HepG2 (cell line): ENCODE measurements at regions not wholly inside any gene's neighbourhood (a gene's known extent, or its start where the extent isn't known, plus 50 kb on each side); places are given as distances from the start of the nearest gene placed in this dataset.

Experiments used
- BCL6 ChIP-seq: IDR thresholded peaks from 2 replicates; pipeline ENCODE4 v1.6.1; 2016; ENCODE audit warnings: missing genetic modification reagents, missing compliant biosample characterization
- CBX5 ChIP-seq: sonication (generic); formaldehyde crosslinking; IDR thresholded peaks from 2 replicates; pipeline ENCODE4 v1.4.0; 2020; ENCODE audit warnings: missing genetic modification reagents, borderline replicate concordance
- DNMT3B ChIP-seq: conservative IDR thresholded peaks from 2 replicates; pipeline ENCODE4 v1.6.1; 2016; ENCODE audit warnings: missing biosample characterization, control low read depth
- FOXJ3 ChIP-seq: sonication (generic); formaldehyde crosslinking; IDR thresholded peaks from 2 replicates; pipeline ENCODE4 v1.4.0; 2020; ENCODE audit warnings: missing genetic modification reagents, mild to moderate bottlenecking, borderline replicate concordance
- FOXM1 ChIP-seq: sonication (generic); formaldehyde crosslinking; IDR thresholded peaks from 2 replicates; pipeline ENCODE4 v1.5.0; 2020; ENCODE audit warnings: missing genetic modification reagents
- HCFC1 ChIP-seq: fragments of 150-350 bp; IDR thresholded peaks from 2 replicates; pipeline ENCODE4 v1.6.1; 2014; ENCODE audit warnings: low read depth, low read length
- KLF16 ChIP-seq, 2 experiments: sonication (generic) in 1 of 2; formaldehyde crosslinking in 1 of 2; IDR thresholded peaks; 2 replicates each; pipeline versions ENCODE4 v1.6.1 to v1.8.0; 2016 to 2023; ENCODE audit warnings: missing genetic modification reagents in 2 of 2, missing compliant biosample characterization in 1 of 2
- PHF5A ChIP-seq: IDR thresholded peaks from one replicate; pipeline ENCODE4 v1.6.1; 2018; ENCODE audit warnings: low read depth, missing genetic modification reagents; ENCODE audit not compliant: unreplicated experiment
- ZNF143 ChIP-seq: sonication (generic); formaldehyde crosslinking; IDR thresholded peaks from 2 replicates; pipeline ENCODE4 v1.4.0; 2020; ENCODE audit warnings: missing genetic modification reagents
- ZNF260 ChIP-seq: sonication (generic); formaldehyde crosslinking; IDR thresholded peaks from 2 replicates; pipeline ENCODE4 v1.4.0; 2020; ENCODE audit warnings: missing genetic modification reagents, low read depth, mild to moderate bottlenecking, borderline replicate concordance
- ZSCAN29 ChIP-seq: sonication (generic); formaldehyde crosslinking; conservative IDR thresholded peaks from 2 replicates; pipeline ENCODE4 v1.4.0; 2020; ENCODE audit warnings: mild to moderate bottlenecking, missing genetic modification reagents
- ZSCAN31 ChIP-seq: sonication (generic); formaldehyde crosslinking; IDR thresholded peaks from 2 replicates; pipeline ENCODE4 v1.5.0; 2020; ENCODE audit warnings: low read depth, mild to moderate bottlenecking, missing genetic modification reagents
- TF ChIP-seq, protein P1 (sequence below): sonication (generic); formaldehyde crosslinking; IDR thresholded peaks from 2 replicates; pipeline ENCODE4 v1.4.0; 2020; ENCODE audit warnings: missing genetic modification reagents, low read depth, mild to moderate bottlenecking, borderline replicate concordance
- TF ChIP-seq, protein P2 (sequence below): sonication (generic); formaldehyde crosslinking; IDR thresholded peaks from 2 replicates; pipeline ENCODE4 v1.5.0; 2020; ENCODE audit warnings: missing genetic modification reagents, mild to moderate bottlenecking, borderline replicate concordance
- TF ChIP-seq, protein P3 (sequence below): sonication (generic); formaldehyde crosslinking; IDR thresholded peaks from 2 replicates; pipeline ENCODE4 v1.4.0; 2020; ENCODE audit warnings: missing genetic modification reagents
- TF ChIP-seq, protein P4 (sequence below): sonication (generic); formaldehyde crosslinking; conservative IDR thresholded peaks from 2 replicates; pipeline ENCODE4 v1.8.0; 2022; ENCODE audit warnings: mild to moderate bottlenecking, moderate library complexity, missing genetic modification reagents
- TF ChIP-seq, protein P5 (sequence below): sonication (generic); formaldehyde crosslinking; IDR thresholded peaks from 2 replicates; pipeline ENCODE4 v1.8.1; 2023; ENCODE audit warnings: missing genetic modification reagents, inconsistent platforms, borderline replicate concordance
- TF ChIP-seq, protein P6 (sequence below): sonication (generic); formaldehyde crosslinking; IDR thresholded peaks from 2 replicates; pipeline ENCODE4 v1.4.0; 2020; ENCODE audit warnings: mild to moderate bottlenecking, missing genetic modification reagents, borderline replicate concordance

DNA sequence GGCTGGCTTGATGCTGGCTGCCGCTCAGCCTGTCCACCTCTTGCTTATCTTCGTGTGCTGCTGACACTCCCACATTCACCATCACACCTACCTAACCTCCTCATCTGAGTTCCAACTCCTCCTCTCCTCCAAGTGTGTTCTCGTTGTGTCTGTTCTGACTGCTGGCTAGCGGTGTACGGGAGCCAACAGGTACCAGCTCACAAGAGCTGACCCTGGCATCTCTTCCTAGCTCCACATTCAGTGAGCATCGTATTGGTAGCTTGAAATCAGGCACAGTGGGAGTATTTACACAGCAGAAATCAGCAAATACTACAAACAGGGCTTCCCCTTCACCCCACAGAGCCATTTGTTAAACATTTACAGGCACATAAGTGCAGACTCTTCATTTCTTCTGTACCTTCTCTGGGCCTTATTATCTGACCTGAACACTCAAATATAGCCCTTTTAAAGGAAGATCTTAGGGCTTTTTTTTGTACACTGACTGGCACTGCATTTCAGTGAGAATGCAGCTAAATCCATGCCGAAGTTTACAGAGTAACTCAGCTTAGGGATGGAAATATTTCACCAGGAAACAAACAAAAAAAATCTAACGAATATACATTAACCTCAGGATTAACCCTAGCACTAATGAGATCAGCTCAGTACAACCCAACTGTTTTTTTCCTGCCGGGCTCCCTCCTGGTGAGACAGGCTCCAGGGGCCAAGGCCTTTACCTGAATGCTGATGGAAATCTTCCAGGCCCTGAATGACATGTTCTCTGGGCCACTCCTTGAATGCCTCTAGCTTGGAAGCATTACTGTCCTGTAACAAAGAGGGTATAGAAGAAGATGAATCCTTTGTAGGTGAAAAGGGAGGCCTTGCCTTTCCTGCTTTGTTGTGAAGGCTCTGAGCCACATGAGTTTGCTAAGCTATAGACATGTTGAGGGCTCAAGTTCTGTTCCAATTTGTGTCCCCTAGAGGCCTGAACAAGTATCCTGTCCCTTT lies 150.5 kb upstream of the LPP start (continued):
- TF ChIP-seq, protein P1, sequence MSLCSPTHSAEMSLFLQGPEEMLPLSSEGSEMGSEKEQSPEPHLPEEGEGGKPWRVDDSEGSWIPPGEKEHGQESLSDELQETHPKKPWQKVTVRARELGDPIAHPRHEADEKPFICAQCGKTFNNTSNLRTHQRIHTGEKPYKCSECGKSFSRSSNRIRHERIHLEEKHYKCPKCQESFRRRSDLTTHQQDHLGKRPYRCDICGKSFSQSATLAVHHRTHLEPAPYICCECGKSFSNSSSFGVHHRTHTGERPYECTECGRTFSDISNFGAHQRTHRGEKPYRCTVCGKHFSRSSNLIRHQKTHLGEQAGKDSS (CRISPR knock-in tag): no peak
- TF ChIP-seq, protein P2, sequence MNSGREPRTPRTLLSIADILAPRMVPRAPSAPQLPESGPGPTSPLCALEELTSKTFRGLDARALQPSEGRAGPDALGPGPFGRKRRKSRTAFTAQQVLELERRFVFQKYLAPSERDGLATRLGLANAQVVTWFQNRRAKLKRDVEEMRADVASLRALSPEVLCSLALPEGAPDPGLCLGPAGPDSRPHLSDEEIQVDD (CRISPR knock-in tag): no peak
- no peak for TF ChIP-seq FOXM1 (CRISPR knock-in tag)
- TF ChIP-seq ZNF143: no peak
- peak; percentile 22; the same call in 1 of the 2 replicates for TF ChIP-seq FOXJ3 (CRISPR knock-in tag)
- TF ChIP-seq HCFC1: no peak
- TF ChIP-seq CBX5 (CRISPR knock-in tag): peak; percentile 48; the same call in 1 of the 2 replicates
- TF ChIP-seq, protein P3, sequence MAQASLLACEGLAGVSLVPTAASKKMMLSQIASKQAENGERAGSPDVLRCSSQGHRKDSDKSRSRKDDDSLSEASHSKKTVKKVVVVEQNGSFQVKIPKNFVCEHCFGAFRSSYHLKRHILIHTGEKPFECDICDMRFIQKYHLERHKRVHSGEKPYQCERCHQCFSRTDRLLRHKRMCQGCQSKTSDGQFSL (CRISPR knock-in tag): no peak
- TF ChIP-seq ZNF260 (CRISPR knock-in tag): no peak
- TF ChIP-seq DNMT3B (CRISPR knock-in tag): no peak
- peak; percentile 87 for TF ChIP-seq BCL6 (CRISPR knock-in tag)
- TF ChIP-seq, protein P4, sequence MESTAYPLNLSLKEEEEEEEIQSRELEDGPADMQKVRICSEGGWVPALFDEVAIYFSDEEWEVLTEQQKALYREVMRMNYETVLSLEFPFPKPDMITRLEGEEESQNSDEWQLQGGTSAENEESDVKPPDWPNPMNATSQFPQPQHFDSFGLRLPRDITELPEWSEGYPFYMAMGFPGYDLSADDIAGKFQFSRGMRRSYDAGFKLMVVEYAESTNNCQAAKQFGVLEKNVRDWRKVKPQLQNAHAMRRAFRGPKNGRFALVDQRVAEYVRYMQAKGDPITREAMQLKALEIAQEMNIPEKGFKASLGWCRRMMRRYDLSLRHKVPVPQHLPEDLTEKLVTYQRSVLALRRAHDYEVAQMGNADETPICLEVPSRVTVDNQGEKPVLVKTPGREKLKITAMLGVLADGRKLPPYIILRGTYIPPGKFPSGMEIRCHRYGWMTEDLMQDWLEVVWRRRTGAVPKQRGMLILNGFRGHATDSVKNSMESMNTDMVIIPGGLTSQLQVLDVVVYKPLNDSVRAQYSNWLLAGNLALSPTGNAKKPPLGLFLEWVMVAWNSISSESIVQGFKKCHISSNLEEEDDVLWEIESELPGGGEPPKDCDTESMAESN: no peak
- TF ChIP-seq, protein P5, sequence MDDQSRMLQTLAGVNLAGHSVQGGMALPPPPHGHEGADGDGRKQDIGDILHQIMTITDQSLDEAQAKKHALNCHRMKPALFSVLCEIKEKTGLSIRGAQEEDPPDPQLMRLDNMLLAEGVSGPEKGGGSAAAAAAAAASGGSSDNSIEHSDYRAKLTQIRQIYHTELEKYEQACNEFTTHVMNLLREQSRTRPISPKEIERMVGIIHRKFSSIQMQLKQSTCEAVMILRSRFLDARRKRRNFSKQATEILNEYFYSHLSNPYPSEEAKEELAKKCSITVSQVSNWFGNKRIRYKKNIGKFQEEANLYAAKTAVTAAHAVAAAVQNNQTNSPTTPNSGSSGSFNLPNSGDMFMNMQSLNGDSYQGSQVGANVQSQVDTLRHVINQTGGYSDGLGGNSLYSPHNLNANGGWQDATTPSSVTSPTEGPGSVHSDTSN: no peak
- no peak; the same call in 1 of the 2 replicates for TF ChIP-seq ZSCAN29 (CRISPR knock-in tag)
- TF ChIP-seq, protein P6, sequence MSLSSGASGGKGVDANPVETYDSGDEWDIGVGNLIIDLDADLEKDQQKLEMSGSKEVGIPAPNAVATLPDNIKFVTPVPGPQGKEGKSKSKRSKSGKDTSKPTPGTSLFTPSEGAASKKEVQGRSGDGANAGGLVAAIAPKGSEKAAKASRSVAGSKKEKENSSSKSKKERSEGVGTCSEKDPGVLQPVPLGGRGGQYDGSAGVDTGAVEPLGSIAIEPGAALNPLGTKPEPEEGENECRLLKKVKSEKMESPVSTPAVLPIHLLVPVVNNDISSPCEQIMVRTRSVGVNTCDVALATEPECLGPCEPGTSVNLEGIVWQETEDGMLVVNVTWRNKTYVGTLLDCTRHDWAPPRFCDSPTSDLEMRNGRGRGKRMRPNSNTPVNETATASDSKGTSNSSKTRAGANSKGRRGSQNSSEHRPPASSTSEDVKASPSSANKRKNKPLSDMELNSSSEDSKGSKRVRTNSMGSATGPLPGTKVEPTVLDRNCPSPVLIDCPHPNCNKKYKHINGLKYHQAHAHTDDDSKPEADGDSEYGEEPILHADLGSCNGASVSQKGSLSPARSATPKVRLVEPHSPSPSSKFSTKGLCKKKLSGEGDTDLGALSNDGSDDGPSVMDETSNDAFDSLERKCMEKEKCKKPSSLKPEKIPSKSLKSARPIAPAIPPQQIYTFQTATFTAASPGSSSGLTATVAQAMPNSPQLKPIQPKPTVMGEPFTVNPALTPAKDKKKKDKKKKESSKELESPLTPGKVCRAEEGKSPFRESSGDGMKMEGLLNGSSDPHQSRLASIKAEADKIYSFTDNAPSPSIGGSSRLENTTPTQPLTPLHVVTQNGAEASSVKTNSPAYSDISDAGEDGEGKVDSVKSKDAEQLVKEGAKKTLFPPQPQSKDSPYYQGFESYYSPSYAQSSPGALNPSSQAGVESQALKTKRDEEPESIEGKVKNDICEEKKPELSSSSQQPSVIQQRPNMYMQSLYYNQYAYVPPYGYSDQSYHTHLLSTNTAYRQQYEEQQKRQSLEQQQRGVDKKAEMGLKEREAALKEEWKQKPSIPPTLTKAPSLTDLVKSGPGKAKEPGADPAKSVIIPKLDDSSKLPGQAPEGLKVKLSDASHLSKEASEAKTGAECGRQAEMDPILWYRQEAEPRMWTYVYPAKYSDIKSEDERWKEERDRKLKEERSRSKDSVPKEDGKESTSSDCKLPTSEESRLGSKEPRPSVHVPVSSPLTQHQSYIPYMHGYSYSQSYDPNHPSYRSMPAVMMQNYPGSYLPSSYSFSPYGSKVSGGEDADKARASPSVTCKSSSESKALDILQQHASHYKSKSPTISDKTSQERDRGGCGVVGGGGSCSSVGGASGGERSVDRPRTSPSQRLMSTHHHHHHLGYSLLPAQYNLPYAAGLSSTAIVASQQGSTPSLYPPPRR (CRISPR knock-in tag): peak; percentile 77
- no peak for TF ChIP-seq PHF5A
- TF ChIP-seq ZSCAN31 (CRISPR knock-in tag): peak; percentile 49; the same call in 1 of the 2 replicates
- no peak; a peak in 1 of 4 replicates for TF ChIP-seq KLF16 (CRISPR knock-in tag; IDR thresholded peaks at IDR 0.05)
